ENCODE measurements at regions not wholly inside any gene's neighbourhood (a gene's known extent, or its start where the extent isn't known, plus 50 kb on each side); places are given as distances from the start of the nearest gene placed in this dataset.

- H3K9me3 ChIP-seq (ENCODE audit: control insufficient read depth, insufficient read depth, low read length): no peaks in the 10 kb centered on the region
- ATAC-seq (no peak), DNase-seq (no peak)
- no peak overlapping the region for H3K4me3 ChIP-seq (ENCODE audit: low read length)
- H3K36me3 ChIP-seq (ENCODE audit: control insufficient read depth, insufficient read depth, low read length): no peaks in the 10 kb centered on the region
- no peaks in the 10 kb centered on the region for H3K4me1 Mint-ChIP-seq
- H3K4me1 ChIP-seq (ENCODE audit: control insufficient read depth, insufficient read depth, low read length): no peaks in the 10 kb centered on the region
- no peak overlapping the region for H3K27ac Mint-ChIP-seq
- WGBS (ENCODE audit: insufficient coverage): 83% methylated on average over 1 of the region's 1 CpG
- intact Hi-C loops (cut with micrococcal nuclease): no loop called here
- H3K36me3 Mint-ChIP-seq: no peaks in the 10 kb centered on the region
- H3K9me3 Mint-ChIP-seq: peaks cover 6 to 8% of the 10 kb centered on the region in 2 donors
- no peak overlapping the region for H3K4me3 Mint-ChIP-seq
- no peaks in the 10 kb centered on the region for H3K27me3 Mint-ChIP-seq (ENCODE audit: low read depth in 2 of 2)
- TF ChIP-seq CTCF (IDR thresholded peaks at IDR 0.05): no peak
- H3K27ac ChIP-seq (ENCODE audit: low read length): no peak overlapping the region
- no peaks in the 10 kb centered on the region for H3K27me3 ChIP-seq (ENCODE audit: control insufficient read depth, insufficient read depth, low read length)
Measured at GRCh38 chr1:60444680-60445079, 371.1 kb upstream of the C1orf87 start.

- H3K27ac ChIP-seq (ENCODE audit: low read length): no peak overlapping the region
- no peaks in the 10 kb centered on the region for H3K36me3 Mint-ChIP-seq
- H3K27ac Mint-ChIP-seq: no peak overlapping the region
- TF ChIP-seq CTCF (IDR thresholded peaks at IDR 0.05): no peak
- DNase-seq (no peak), ATAC-seq (no peak)
- 87% methylated on average over 2 of the region's 2 CpGs for WGBS (ENCODE audit: insufficient coverage)
- peaks cover 9% of the 10 kb centered on the region for H3K9me3 ChIP-seq (ENCODE audit: control insufficient read depth, insufficient read depth, low read length)
- intact Hi-C loops (cut with micrococcal nuclease): no loop called here
- no peaks in the 10 kb centered on the region for H3K36me3 ChIP-seq (ENCODE audit: control insufficient read depth, insufficient read depth, low read length)
- peaks cover 6 to 15% of the 10 kb centered on the region in 2 donors for H3K9me3 Mint-ChIP-seq
- H3K4me3 ChIP-seq (ENCODE audit: low read length): no peak overlapping the region
- no peaks in the 10 kb centered on the region for H3K27me3 Mint-ChIP-seq (ENCODE audit: low read depth in 2 of 2)
- no peak overlapping the region for H3K4me3 Mint-ChIP-seq
- H3K4me1 Mint-ChIP-seq: no peaks in the 10 kb centered on the region
- H3K27me3 ChIP-seq (ENCODE audit: control insufficient read depth, insufficient read depth, low read length): no peaks in the 10 kb centered on the region
- H3K4me1 ChIP-seq (ENCODE audit: control insufficient read depth, insufficient read depth, low read length): no peaks in the 10 kb centered on the region
Measured at GRCh38 chr1:60436186-60436585, 362.6 kb upstream of the C1orf87 start.

GRCh38 chr1:60431593-60431992, 358.0 kb upstream of the C1orf87 start:
- H3K4me1 Mint-ChIP-seq: no peaks in the 10 kb centered on the region
- no peak overlapping the region for H3K4me3 ChIP-seq (ENCODE audit: low read length)
- no peaks in the 10 kb centered on the region for H3K27me3 Mint-ChIP-seq (ENCODE audit: low read depth in 2 of 2)
- no peak for TF ChIP-seq CTCF (IDR thresholded peaks at IDR 0.05)
- no peaks in the 10 kb centered on the region for H3K27me3 ChIP-seq (ENCODE audit: control insufficient read depth, insufficient read depth, low read length)
- 77% methylated on average over 2 of the region's 2 CpGs for WGBS (ENCODE audit: insufficient coverage)
- H3K27ac Mint-ChIP-seq: no peak overlapping the region
- no peaks in the 10 kb centered on the region for H3K4me1 ChIP-seq (ENCODE audit: control insufficient read depth, insufficient read depth, low read length)
- peaks cover 9% of the 10 kb centered on the region for H3K9me3 ChIP-seq (ENCODE audit: control insufficient read depth, insufficient read depth, low read length)
- ATAC-seq (no peak), DNase-seq (no peak)
- H3K9me3 Mint-ChIP-seq: peaks cover 8 to 10% of the 10 kb centered on the region in 2 donors
- H3K36me3 Mint-ChIP-seq: no peaks in the 10 kb centered on the region
- intact Hi-C loops (cut with micrococcal nuclease): no loop called here
- H3K4me3 Mint-ChIP-seq: no peak overlapping the region
- no peak overlapping the region for H3K27ac ChIP-seq (ENCODE audit: low read length)
- H3K36me3 ChIP-seq (ENCODE audit: control insufficient read depth, insufficient read depth, low read length): no peaks in the 10 kb centered on the region

- H3K36me3 Mint-ChIP-seq: no peaks in the 10 kb centered on the region
- no peaks in the 10 kb centered on the region for H3K27me3 Mint-ChIP-seq (ENCODE audit: low read depth in 2 of 2)
- H3K27ac Mint-ChIP-seq: no peak overlapping the region
- ATAC-seq (no peak), DNase-seq (no peak)
- WGBS (ENCODE audit: insufficient coverage): 81% methylated on average over 2 of the region's 2 CpGs
- no peaks in the 10 kb centered on the region for H3K4me1 Mint-ChIP-seq
- intact Hi-C loops (cut with micrococcal nuclease): no loop called here
- Histone ChIP-seq H3K9me3 (ENCODE audit: control insufficient read depth, insufficient read depth, low read length) (peaks cover 9% of the 10 kb centered on the region), H3K4me1 (ENCODE audit: control insufficient read depth, insufficient read depth, low read length) (no peaks in the 10 kb centered on the region), H3K36me3 (ENCODE audit: control insufficient read depth, insufficient read depth, low read length) (no peaks in the 10 kb centered on the region), H3K4me3 (ENCODE audit: low read length) (no peak overlapping the region), H3K27ac (ENCODE audit: low read length) (no peak overlapping the region), H3K27me3 (ENCODE audit: control insufficient read depth, insufficient read depth, low read length) (no peaks in the 10 kb centered on the region)
- H3K9me3 Mint-ChIP-seq: peaks cover 6 to 7% of the 10 kb centered on the region in 2 donors
- no peak for TF ChIP-seq CTCF (IDR thresholded peaks at IDR 0.05)
- no peak overlapping the region for H3K4me3 Mint-ChIP-seq
Measured at GRCh38 chr1:60430375-60430774, 356.8 kb upstream of the C1orf87 start.
